OCI-LY7 (cell line): ENCODE measurements at regions not wholly inside any gene's neighbourhood (a gene's known extent, or its start where the extent isn't known, plus 50 kb on each side); places are given as distances from the start of the nearest gene placed in this dataset.

Experiments
- CTCF ChIP-seq: fragments of 200-600 bp; sonication (generic); conservative IDR thresholded peaks from 2 replicates; pipeline ENCODE4 v1.5.1; 2014; ENCODE audit warnings: mild to moderate bottlenecking, antibody characterized with exemption, low read length, moderate library complexity, mixed read lengths
- EZH2phosphoT487 ChIP-seq: fragments of 200-600 bp; sonication (generic); IDR thresholded peaks from 2 replicates; pipeline ENCODE4 v1.6.1; 2018; ENCODE audit warnings: low read depth, borderline replicate concordance, mild to moderate bottlenecking, mixed run types, antibody characterized with exemption, low read length, moderate library complexity, mixed read lengths

- TF ChIP-seq CTCF (no peak), EZH2phosphoT487 (no peak)
These were observed 178.7 kb upstream of the SOX5 start for GRCh38 chr12:24127919-24128721.
